Activated naive CD8-positive, alpha-beta T cell (primary cell): ENCODE measurements at regions not wholly inside any gene's neighbourhood (a gene's known extent, or its start where the extent isn't known, plus 50 kb on each side); places are given as distances from the start of the nearest gene placed in this dataset.

Experiments used
- H3K27ac Mint-ChIP-seq: one replicate; pipeline ENCODE4 v1.8.0; 2021; ENCODE audit warnings: mixed read lengths
- H3K27me3 Mint-ChIP-seq: one replicate; pipeline ENCODE4 v1.8.0; 2021; ENCODE audit warnings: mixed read lengths
- H3K36me3 Mint-ChIP-seq: one replicate; pipeline ENCODE4 v1.8.0; 2021; ENCODE audit warnings: mixed read lengths
- H3K4me1 Mint-ChIP-seq: one replicate; pipeline ENCODE4 v1.8.0; 2021; ENCODE audit warnings: low read depth, mixed read lengths
- H3K4me3 Mint-ChIP-seq: one replicate; pipeline ENCODE4 v1.8.0; 2021; ENCODE audit warnings: mild to moderate bottlenecking, mixed read lengths
- H3K9me3 Mint-ChIP-seq: one replicate; pipeline ENCODE4 v1.8.0; 2021; ENCODE audit warnings: low read depth, mixed read lengths

DNA sequence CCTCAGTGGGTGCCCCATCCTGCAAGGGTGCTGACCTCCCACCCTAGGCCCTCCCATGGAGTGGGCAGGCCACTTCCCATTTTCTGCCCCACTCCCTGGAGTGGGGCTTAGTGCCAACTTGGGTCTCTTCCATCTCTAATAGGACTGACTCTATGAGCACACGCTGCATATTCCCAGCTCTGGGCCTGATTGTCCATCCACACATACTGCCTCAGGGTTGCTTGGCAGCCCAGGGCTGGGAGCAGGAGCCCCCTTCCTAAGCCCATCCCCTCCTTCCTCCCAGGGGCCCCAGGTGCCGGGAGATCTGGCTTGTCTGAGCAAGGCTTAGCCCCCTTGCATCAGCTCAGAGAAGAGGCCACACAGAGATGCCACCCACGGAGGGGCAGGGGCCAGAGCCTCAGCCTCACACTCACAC lies 55.1 kb downstream of the PJA1 start:
- no peaks in the 10 kb centered on the region for H3K9me3 Mint-ChIP-seq
- no peaks in the 10 kb centered on the region for H3K4me1 Mint-ChIP-seq
- no peaks in the 10 kb centered on the region for H3K36me3 Mint-ChIP-seq
- H3K27ac Mint-ChIP-seq = no peak overlapping the region
- H3K27me3 Mint-ChIP-seq = no peaks in the 10 kb centered on the region
- H3K4me3 Mint-ChIP-seq = no peak overlapping the region

DNA sequence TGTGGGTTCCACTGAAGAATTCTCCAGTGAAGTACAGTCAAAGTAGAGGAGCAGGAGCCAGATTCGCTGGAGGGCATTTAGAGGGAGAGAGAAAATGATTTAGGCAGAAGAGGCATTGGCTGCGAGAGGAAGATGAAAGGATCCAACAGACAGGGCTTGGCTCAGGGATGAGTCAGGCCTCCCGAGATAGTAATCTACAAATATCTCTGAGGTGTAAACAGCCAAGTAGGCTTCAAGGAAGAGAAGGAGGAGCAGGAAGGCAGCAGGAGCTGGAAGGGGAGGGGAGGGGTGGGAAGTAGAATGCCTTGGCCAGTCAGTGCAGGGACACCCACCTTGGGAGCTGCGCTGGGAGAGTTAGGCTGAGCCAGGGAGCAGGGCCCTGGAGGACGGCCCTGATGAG lies 55.5 kb downstream of the PJA1 start:
- Mint-ChIP-seq H3K27ac (no peak overlapping the region), H3K9me3 (no peaks in the 10 kb centered on the region), H3K4me1 (no peaks in the 10 kb centered on the region), H3K27me3 (no peaks in the 10 kb centered on the region), H3K36me3 (no peaks in the 10 kb centered on the region), H3K4me3 (no peak overlapping the region)

DNA sequence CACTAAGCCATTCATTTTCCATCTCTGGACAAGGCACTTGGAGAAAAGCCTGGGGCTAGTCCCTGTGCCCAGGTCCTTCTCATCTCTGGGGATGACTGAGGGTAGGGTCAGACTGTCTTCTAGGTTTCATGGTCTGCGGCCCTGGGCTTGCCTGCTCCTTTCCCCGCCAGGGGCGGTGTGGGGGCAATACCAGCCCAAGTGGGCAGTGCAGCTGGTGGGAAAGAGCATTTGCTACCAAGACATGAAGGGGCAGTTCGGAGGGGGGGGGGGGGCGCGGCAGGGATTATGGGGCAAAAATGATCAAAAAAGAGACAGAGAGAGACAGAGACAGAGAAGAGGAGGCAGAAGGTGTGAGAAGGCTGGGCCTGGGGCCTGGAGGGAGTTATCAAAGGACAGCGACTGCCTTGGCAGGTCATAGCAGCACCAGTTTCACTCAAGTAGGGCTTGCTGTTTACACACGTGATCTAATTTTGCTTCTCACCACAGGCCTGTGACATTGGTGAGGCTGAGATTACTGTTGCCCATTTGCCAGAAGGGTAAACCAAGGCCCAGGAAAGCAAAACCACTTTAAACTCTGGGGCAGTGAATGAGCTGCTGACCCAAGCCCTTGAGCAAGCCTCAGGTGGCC lies 56.1 kb downstream of the PJA1 start:
- no peaks in the 10 kb centered on the region for H3K9me3 Mint-ChIP-seq
- H3K4me1 Mint-ChIP-seq = no peaks in the 10 kb centered on the region
- no peaks in the 10 kb centered on the region for H3K27me3 Mint-ChIP-seq
- no peaks in the 10 kb centered on the region for H3K36me3 Mint-ChIP-seq
- H3K27ac Mint-ChIP-seq = no peak overlapping the region
- H3K4me3 Mint-ChIP-seq = no peak overlapping the region

DNA sequence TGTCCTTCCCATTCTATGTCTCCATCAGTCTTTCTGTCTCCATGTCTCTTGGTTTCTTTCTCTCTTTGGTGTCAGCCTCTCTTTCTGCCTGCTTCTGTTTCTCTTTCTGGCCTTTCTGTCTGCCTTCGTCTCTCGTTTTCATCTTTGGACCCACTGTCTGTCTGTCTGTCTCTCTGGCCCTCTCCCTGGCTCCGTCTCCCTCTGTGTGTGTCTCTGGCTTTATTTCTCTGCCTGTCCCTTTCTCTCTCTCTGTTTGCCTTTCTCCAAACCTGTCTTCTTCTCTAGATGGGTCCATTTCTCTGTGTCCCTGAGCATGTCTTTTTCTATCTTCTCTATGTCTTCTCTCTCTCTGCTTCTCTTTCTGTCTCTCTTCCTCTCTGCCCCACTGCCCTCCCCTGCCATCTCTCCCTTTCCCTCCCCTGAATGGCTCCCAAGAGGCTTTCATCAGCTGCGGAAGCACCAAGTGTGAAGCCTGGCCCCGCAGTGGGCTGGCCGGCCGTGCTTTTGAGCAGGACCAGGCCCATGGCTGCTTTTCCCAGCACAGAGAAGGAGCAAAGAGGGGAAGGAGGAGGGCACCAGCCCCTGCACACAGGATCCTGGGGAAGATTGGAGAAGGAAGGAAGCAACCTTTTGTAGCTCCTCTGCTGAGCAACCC lies 57.4 kb downstream of the PJA1 start:
- Mint-ChIP-seq H3K4me3 (no peak overlapping the region), H3K27ac (no peak overlapping the region), H3K9me3 (no peaks in the 10 kb centered on the region)

DNA sequence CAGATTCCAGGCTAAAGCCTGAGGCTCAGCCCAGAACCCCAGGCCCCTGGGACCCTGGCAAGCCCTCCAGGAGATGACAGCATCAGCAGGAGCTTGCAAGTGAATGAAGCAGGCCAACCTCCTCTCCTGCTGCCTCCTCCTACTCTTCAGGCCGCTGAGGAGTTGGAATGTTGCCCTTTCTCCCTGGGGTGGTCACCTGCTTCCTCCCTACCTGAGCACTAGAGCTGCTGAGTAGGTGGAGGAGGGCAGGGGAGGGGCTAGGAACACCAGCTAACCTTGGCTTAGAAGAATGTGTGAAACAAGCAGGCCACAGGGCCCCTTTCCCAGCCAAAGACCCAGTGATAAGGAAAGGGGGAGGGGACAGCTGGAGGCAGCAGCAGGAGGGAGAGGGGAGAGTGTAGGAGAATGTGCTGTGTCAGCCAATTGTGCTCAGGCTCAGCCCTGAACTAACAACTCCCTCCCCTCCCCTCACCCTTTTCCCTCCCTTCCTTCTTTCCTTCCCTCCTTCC lies 58.0 kb downstream of the PJA1 start:
- no peak overlapping the region for H3K4me3 Mint-ChIP-seq
- H3K9me3 Mint-ChIP-seq = no peaks in the 10 kb centered on the region
- no peaks in the 10 kb centered on the region for H3K4me1 Mint-ChIP-seq
- H3K27ac Mint-ChIP-seq = no peak overlapping the region
- no peaks in the 10 kb centered on the region for H3K27me3 Mint-ChIP-seq
- no peaks in the 10 kb centered on the region for H3K36me3 Mint-ChIP-seq

More for the DNA sequence above, 57.4 kb downstream of the PJA1 start:
- H3K27me3 Mint-ChIP-seq = no peaks in the 10 kb centered on the region
- no peaks in the 10 kb centered on the region for H3K4me1 Mint-ChIP-seq
- H3K36me3 Mint-ChIP-seq = no peaks in the 10 kb centered on the region

DNA sequence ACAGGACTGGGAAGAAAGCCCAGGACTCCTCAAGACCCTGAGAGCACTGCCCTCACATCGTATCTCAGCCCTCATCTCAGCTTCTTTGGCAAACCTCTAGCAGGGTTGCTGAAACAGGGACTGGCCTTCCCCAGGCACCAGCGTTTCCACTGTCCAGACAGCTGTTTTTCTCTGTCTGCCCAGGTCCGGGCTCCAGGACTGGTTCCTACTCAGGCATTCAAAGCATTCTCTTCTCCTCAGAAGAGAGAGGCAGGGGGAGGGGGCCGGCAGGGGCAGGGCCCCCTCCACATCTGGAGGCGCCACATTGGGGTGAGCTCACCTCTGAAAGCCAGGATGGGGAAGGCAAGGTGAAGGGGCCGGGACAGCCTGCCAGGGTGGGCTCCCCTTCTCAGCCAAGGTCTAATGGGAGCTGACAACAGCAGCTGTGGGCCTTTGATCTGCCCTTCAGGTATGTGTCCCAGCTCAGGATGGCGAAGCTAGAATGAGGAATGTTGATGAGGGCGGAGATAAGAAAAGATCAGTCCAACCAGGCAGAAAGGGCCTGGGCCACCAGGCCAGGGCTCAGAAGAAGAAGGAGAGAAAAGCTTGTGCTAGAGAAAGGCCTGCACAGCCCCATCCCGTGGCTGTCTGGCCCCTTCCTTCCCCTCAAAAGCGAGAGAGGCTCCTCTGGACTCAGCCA lies 60.4 kb downstream of the PJA1 start:
- Mint-ChIP-seq H3K36me3 (no peaks in the 10 kb centered on the region), H3K4me3 (no peak overlapping the region), H3K27ac (no peak overlapping the region), H3K4me1 (no peaks in the 10 kb centered on the region), H3K9me3 (no peaks in the 10 kb centered on the region), H3K27me3 (no peaks in the 10 kb centered on the region)

DNA sequence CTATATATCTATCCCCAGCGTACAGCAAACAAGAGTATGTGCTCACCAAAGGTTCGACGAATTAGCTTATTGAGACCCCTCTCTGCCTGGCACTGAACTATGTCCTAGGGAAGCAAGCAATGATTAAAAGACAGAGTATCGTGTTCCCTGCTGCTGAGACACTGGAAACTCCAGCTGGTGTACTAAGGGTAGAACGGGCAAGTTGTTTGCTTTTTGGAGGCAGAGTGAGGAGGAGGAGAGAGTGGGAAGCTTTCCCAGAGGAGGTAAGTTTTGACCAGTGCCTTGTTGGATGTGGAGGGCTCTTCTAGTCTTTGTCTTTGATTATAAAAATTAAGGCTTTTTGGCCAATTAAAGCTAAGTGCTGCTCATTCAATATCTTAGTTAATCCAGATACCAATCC lies 61.7 kb downstream of the PJA1 start:
- Mint-ChIP-seq H3K4me1 (no peaks in the 10 kb centered on the region), H3K27ac (no peak overlapping the region), H3K27me3 (no peaks in the 10 kb centered on the region), H3K9me3 (no peaks in the 10 kb centered on the region), H3K36me3 (no peaks in the 10 kb centered on the region), H3K4me3 (no peak overlapping the region)

DNA sequence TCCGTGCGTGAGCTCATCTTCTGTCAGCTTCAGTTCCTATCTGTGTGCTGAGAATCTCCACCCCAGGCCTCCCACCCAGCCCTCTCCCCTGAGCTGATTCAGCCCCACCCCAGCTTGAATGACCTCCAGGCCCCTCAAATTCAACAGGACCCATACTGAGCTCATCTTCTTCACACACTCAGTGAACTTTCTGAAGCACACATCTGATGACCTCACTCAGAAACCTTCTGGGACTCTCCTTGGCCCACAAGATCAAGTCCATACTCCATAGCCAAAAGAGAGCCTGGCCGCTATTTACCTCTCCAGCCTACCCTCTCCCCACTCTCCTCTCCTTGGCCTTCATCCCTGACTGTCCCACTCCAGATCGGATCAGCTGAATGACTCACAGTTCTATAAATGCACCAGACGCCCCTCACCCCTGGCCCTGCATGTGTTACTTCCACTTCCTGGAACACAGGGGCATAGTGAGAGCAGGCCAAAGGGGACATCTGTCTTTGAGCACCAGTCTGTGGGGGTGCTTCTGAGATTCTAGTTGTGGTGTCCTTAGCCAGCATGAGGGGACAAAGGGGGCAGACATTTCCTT lies 62.5 kb downstream of the PJA1 start:
- Mint-ChIP-seq H3K27me3 (no peaks in the 10 kb centered on the region), H3K36me3 (no peaks in the 10 kb centered on the region), H3K9me3 (no peaks in the 10 kb centered on the region)

DNA sequence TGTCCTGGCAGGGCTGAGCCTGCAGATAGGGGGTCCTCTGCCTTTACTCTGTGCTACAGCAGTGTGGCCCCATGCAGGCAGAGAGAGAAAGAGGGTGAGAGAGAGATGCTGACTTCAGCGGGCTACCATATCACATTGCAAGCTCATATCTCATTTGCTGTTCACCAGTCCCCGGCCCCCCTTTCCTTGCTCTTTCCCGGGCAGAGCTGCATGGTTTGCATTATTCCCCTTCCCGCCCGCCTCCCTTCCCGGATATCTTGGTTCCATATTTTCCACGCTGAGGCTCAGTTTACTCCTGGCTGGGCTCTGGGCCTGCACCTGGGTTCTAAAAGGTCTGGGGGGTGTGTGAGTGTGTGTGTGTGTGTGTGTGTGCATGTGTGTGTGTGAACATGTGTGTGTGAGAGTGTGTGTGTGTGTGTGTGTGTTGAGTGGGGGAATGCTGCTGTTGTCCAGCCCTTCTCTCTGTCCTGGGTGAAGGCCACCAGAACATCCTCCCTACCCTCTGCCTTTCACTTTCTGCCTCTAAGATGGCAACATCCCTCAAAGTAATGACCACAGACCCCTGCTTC lies 63.5 kb downstream of the PJA1 start:
- Mint-ChIP-seq H3K27ac (no peak overlapping the region), H3K4me1 (no peaks in the 10 kb centered on the region), H3K36me3 (no peaks in the 10 kb centered on the region), H3K27me3 (no peaks in the 10 kb centered on the region), H3K4me3 (no peak overlapping the region), H3K9me3 (no peaks in the 10 kb centered on the region)

More for the DNA sequence above, 62.5 kb downstream of the PJA1 start:
- Mint-ChIP-seq H3K27ac (no peak overlapping the region), H3K4me3 (no peak overlapping the region), H3K4me1 (no peaks in the 10 kb centered on the region)

DNA sequence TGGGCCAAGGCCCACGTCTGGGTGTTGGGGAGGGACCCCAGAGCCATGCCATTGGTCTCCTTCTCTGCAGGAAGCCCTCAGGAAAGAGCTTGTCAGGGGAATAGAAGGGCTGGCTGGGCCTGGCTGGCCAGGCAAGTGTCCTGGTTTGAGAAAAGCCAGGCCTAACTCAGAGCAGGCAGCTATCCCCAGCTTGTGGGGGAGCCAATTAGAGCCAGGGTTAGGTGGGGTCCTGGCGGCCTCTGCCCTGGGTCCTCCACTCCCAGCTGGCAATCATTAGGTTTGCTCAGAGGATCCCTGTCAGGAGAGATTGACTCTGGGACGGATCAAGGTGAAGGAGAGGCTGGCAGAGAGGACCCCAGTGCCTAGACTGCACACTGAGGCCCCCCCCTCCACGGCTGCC lies 64.8 kb downstream of the PJA1 start:
- no peak overlapping the region for H3K4me3 Mint-ChIP-seq
- H3K9me3 Mint-ChIP-seq = no peaks in the 10 kb centered on the region

DNA sequence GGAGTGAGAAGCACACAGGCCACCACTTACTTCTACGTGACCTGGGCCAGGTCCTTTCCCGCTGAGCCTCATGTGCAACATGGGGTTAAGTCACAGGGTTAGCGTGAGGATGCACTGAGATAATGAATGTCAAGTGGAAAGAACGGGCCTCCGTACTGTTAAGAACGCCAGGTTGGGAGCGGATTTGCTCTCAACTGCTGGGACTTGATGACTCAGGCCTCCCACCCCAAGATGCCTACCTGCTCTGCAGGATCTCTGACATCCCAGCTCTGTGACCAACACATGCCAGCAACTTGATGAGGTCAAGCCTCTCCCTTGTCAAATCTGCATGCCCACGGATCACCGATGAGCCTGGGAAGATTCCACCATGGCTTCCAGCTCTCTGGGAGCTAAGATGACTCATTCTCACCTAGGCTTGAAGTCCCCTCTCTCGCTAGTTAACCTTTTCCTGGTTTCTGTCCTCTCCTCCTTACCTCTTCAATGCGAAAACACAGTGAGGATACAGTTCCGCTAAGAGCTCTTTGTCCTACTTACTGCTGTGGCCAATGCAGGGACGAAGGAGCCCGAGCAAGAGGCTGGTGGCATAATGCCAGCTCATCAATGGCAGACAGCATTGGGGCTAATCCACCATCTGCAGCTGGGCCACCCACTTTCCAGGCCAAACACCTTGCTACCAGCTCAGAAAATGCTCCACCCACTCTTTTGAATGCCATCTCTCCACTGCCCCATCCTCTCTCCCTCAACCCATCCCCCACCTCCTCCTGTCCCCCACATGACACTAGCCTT lies 67.6 kb downstream of the PJA1 start:
- Mint-ChIP-seq H3K9me3 (no peaks in the 10 kb centered on the region), H3K27me3 (no peaks in the 10 kb centered on the region), H3K36me3 (no peaks in the 10 kb centered on the region), H3K4me1 (no peaks in the 10 kb centered on the region), H3K4me3 (no peak overlapping the region), H3K27ac (no peak overlapping the region)

More for the DNA sequence above, 64.8 kb downstream of the PJA1 start:
- Mint-ChIP-seq H3K36me3 (no peaks in the 10 kb centered on the region), H3K27ac (no peak overlapping the region), H3K27me3 (no peaks in the 10 kb centered on the region), H3K4me1 (no peaks in the 10 kb centered on the region)

DNA sequence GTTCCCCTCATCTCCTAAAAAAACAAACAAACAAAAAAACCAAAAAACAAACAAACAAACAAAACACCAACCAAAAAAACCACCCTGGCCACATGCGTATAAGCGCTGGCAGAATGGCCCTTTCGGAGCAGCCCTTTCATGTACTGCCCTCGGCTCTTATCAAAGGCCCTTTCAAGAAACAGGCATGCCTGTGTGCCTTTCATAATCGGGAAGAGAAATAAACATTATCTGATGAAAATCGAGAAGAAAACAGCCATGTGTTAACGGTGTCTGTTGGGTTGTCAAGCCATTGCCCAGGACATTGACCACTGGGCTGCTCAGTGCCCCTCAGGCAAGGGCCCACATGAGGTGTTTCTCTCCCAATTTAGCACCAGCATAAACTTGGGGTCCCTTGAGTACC lies 68.3 kb downstream of the PJA1 start:
- no peaks in the 10 kb centered on the region for H3K27me3 Mint-ChIP-seq
- H3K9me3 Mint-ChIP-seq = no peaks in the 10 kb centered on the region
- H3K36me3 Mint-ChIP-seq = no peaks in the 10 kb centered on the region
- H3K4me3 Mint-ChIP-seq = no peak overlapping the region
- no peak overlapping the region for H3K27ac Mint-ChIP-seq
- no peaks in the 10 kb centered on the region for H3K4me1 Mint-ChIP-seq

DNA sequence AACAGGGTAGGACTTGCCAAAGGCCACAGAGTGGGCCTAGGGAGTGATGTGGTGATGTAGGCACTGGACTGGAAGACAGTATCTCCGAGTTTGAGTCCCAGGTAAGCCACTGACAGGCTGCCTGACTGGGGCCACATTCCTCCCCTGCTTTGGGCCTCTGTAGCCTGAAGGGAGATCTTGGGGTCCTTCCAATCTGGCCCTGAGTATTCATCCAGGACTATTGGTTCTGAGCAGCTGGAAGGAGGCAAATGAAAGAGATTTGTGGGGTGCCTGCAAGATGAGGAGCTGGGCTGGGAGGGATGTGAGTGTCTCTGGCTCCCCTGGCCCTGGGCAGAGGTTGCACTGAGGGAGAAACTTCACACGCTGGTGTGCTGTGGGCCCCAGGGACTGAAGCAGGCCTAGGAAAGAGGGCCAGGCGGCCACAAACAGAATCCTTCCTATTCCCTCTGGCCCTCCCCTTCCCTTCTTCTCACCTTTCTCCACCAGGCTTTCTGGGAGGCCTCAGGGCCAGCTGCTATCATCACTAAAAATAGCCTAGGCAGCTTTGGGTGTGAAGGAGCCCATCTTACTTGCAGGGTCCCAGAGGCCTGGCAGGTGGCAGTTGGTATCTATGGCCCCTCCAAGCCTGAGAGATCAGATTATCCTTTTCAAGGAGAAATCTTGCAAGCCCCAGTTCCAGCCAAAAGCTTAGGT lies 70.1 kb downstream of the PJA1 start:
- Mint-ChIP-seq H3K9me3 (no peaks in the 10 kb centered on the region), H3K4me3 (no peak overlapping the region), H3K27me3 (no peaks in the 10 kb centered on the region), H3K36me3 (no peaks in the 10 kb centered on the region), H3K27ac (no peak overlapping the region), H3K4me1 (no peaks in the 10 kb centered on the region)
